LoVo (cell line): ENCODE measurements at regions not wholly inside any gene's neighbourhood (a gene's known extent, or its start where the extent isn't known, plus 50 kb on each side); places are given as distances from the start of the nearest gene placed in this dataset.
"Not testable (repeated sequence)": the region's sequence is repeated elsewhere in the genome, so short reads cannot be mapped to it uniquely, and the experiment has no call there.

Experiments
- DNase-seq: peaks from one replicate; pipeline ENCODE4 v3.0.0-alpha.2; 2016; ENCODE audit warnings: low spot score

DNA sequence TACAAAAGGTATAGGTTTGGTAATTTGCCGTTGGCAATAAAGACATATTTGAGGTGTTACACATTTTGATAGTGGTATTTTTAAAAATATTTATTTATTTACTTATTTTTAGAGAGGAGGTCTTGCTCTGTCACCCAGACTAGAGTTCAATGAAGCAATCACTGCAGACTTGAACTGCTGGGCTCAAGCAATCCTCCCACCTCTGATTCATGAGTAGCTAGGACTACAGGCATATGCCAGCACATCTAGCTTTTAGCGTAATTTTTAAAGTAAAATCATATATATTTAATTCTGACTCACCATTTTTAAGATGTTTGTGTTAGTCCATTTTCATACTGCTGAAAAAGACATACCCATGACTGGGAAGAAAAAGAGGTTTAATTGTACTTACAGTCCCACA is 1974.3 kb downstream of the EFNA5 start:
- DNase-seq = no peak

GRCh38 chr5:105695941-105696340 is 1974.8 kb downstream of the EFNA5 start:
- DNase-seq = no peak

DNA sequence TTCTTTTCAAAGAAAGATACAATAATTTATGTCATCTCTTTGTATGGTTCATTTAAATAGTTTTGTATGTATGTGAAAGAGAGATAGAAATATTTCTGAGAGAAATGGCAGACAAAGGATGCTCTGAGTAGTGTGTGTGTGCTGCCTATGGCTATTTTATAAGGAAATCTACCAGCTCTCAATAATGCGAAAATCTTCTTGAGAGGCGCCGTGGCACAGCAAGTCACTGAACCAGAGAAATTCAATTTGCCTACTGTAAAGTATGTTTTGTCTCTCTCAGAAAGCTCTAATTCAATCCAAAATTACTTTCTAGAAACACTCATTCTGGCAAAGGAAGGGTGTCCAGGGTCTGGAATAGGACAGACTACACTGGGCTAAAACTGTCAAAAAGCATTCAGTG is 1981.1 kb downstream of the EFNA5 start:
- DNase-seq = no peak

DNA sequence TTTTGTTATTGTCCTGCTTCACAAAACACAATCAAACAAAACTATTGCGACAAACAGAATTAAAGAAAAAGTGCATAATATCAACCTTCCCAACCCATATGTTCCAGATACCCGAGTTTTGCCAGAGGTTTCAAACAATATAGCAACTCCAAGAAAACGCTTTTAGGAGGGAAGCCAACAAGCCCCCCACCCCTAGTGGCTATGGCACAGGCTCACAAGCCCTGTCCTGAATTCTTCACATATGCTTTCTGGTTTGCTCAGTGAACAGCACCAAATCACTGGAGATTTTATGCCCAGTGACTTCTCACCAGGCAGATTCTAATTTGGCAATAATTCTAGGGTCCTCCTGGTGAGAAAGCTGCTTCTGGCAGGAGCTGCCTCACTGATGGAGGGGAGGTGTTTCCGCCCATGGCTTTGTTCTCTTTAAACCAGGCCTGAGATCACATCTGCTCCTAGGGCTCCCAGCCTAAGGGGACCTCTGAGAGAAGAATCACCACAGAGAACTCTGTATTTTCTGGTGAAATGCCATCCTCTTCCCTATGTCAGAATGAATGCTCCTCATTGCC is 1982.4 kb downstream of the EFNA5 start:
- no peak for DNase-seq

GRCh38 chr5:105687493-105687892 is 1983.2 kb downstream of the EFNA5 start:
- no peak for DNase-seq

- no peak for DNase-seq
Observed at GRCh38 chr5:105685884-105686283, 1984.9 kb downstream of the EFNA5 start.

DNA sequence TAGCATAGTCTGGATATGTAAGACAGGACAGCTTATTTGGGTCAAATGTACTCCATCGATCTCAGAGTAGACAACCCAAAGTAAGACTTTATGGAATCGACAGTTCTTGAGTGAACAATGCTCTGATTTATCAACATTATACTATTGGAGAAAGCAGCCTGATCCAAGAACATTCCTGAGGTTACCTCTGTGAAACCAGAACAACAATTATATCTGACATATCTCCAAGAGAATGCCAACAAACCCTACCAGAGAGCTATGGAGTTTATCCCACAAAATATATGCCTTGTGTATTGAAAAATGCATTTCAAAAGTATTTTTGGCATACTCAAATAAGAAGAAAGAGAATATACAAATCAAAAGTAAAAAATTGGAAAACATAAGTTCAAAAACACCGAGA is 1985.9 kb downstream of the EFNA5 start:
- DNase-seq = no peak

- no peak for DNase-seq
Observed at GRCh38 chr5:105680858-105681475, 1989.8 kb downstream of the EFNA5 start.

DNA sequence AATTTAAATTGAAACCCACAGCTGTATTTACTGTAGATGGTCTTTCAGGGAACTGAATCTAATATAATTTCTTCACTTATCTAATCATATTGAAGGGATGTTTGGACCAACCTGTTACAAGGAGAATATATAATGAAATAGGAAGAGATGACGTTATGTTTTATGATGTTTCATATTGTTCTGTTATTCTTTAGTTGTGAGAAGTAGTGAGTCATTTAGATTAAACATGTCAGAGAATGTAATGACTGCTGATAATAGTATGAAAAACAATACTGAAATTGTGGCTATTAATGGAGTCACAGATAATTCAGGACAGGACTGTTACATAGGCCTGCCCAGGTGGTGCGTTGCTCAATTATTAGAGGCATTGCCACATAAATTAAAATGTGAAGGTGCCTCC is 1993.4 kb downstream of the EFNA5 start:
- no peak for DNase-seq

- DNase-seq = no peak
Observed at GRCh38 chr5:105670596-105670995, 2000.1 kb downstream of the EFNA5 start.

DNA sequence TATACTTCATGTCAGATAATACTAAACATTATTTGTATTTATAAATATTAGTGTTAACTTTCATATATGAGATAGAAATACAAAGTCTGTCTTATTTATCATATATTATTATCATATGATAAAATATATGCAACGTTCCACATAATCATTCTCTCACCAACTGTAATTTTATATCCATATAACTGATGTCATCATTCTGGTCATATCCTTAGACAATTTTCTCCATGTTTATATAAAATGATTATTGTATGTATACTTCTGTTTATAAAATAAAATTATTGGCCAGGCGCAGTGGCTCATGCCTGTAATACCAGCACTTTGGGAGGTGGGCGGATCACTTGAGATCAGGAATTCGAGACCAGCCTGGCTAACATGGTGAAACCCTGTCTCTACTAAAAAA is 2007.1 kb downstream of the EFNA5 start:
- no peak for DNase-seq

- no peak for DNase-seq
Observed at GRCh38 chr5:105659396-105659795, 2011.3 kb downstream of the EFNA5 start.

GRCh38 chr5:105640328-105640727 is 2030.4 kb downstream of the EFNA5 start:
- DNase-seq = no peak

DNA sequence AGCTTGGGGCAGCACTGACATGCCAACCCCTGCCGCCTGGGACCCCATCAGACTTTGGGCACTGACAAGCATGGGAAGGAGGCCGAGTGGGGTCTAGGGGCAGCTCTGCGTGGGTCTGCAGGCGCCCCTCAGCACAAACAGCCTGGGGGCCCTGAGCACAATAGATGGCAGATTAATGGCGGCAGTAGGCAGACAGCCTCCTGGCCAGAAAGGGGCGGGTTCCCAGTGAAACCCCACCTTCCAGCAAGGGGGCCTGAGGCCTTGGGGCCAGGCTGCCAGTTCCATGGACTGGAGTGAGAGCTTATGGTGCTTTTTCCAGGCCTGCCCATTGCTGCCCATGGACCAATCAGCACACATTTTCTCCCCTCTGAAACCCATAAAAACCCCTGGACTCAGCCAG is 2031.2 kb downstream of the EFNA5 start:
- no peak for DNase-seq

DNA sequence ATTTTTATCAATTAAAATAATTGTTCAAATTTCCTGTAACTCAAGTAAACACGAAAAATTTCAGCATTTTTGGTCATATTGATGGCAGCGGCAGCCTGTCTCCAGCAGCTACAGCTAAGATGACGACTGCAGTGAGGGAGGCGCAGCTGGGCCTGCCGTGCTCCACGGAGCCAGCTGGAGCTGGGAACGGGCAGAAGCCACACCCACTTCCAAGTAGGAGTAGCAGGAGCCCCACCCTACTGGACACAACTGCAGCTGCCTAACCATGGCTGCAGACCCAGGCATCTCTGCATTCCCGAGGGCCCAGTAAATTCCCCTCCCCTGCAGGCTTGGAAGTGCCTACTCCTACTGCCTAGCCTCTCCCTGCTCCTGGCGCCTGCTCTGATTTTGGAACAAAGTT is 2031.7 kb downstream of the EFNA5 start:
- DNase-seq = no peak

DNA sequence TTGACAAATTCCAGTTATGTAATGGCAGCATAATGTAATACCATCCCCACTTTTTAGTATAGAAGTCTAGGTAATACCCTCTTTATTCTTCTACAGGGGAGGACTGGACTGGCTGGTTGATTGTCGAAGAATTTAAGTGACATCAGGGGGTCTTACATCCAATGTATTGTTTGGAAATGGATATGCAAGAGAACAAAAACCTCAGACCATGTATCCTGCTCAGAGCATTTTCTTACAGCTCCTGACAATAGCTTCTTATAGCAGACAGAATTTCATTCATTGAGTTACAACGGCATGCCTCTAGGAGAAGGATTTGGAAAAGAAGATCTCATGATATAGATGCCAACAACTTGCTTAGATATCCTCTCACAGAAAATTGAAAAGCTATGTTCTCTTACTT is 2032.3 kb downstream of the EFNA5 start:
- DNase-seq = no peak

GRCh38 chr5:105632043-105632442 is 2038.7 kb downstream of the EFNA5 start:
- DNase-seq = no peak

DNA sequence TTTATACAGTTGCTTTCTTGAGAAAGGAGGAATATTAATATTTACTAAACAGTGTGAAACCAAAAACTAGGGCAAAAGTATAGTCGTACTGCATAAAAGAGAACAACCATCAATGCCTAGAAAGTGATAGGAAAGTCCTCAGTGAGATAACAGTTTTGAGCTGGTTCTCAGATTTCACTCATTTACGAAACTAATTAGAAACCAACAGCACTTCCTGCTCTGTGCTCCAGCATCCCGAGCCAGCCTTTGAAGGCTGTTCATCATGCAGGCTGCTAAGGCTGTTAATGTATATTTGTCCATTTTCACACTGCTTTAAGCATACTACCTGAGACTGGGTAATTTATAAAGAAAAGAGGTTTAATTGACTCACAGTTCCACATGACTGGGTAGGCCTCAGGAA is 2039.9 kb downstream of the EFNA5 start:
- no peak for DNase-seq

DNA sequence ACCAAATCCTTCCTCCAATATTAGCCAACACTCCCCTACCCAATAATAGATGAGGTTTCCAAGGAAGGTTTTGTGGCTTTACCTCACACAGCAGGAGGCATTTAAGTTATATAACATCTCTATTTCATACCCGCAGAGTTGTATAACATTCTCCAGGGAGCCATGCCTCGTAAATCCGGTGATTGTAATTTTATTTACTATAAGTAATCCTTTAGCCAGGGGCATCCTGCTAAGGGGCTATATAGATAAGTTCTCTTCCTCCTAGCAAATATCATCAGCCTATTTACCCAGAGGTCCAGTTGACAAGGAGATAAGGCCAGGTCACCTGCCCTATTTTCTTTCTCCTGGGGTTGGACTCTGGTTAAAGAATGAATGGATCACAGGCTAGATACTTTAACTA is 2051.0 kb downstream of the EFNA5 start:
- DNase-seq = no peak

DNA sequence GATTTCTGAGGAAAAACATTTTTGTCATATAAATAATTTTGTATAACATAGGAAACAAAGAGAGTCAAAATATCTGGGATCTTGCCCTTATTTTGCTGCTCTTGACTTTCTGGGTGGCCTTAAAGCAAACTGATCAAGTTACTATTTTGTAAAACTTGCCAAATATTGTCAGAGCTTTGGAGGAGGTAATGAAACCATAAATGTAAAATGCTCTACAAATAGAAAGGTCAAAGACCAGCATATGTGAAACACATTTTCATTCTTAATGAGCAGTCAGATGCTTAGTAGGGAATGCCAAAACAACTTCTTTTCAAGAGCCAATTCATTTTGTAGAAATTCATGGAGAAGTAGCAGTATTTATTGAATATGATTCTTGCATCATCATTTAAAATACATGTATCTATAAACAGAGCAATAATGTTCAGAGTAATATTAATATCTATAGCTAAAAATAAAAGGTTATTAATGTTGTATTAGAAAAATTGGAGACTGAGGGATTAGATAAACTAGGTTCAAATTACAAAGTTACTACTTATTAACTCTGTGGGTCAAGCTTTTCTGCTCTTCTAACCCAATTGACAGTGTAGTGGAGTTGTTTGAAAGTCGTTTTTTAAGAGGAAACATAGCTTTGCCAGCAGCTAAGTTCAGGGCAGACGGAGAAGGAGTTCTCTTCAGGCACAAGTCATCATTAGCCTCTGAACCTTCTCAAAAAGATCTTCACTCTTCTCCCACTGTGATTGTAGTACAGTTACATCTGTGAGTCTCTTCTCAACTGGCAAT is 2053.1 kb downstream of the EFNA5 start:
- DNase-seq = no peak

DNA sequence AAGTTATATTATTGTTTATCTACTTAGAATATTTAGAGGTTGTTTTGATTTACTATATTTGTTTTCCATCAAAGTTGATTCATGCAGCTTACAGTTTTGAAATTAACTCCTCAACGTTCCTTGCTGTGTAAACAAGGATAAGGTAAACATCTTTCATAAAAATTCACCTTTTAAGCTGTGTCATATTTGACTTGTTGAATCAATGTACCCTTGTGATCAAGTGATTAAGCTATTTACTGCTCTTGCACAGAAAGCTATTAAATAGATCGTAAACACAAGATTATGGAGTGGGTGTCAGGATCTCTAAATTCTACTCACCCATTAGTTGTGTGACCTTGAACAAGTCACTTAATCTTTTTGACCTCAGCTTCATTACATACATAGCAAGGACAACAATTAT is 2054.0 kb upstream of the NUDT12 start:
- no peak for DNase-seq

DNA sequence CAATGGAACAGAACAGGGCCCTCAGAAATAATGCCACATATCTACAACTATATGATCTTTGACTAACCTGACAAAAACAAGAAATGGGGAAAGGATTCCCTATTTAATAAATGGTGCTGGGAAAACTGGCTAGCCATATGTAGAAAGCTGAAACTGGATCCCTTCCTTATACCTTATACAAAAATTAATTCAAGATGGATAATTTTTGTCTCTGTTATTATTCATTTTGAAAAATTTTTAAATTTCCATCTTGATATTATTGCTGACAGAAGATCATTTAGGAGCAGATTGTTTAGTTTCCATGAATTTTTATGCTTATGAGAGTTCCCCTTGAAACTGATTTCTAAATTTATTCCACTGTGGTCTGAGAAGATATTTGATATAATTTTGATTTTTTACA is 2039.8 kb upstream of the NUDT12 start:
- not testable (repeated sequence) for DNase-seq

GRCh38 chr5:105593011-105593760 is 2030.6 kb upstream of the NUDT12 start:
- DNase-seq = no peak
